Neural crest cell (in vitro differentiated cells): ENCODE measurements at regions not wholly inside any gene's neighbourhood (a gene's known extent, or its start where the extent isn't known, plus 50 kb on each side); places are given as distances from the start of the nearest gene placed in this dataset.
A peak's percentile ranks its signal among the peaks of the same experiment; 100 is the strongest.

Experiments used
- DNase-seq: peaks from one replicate; pipeline ENCODE4 v3.0.0; 2021; ENCODE audit warnings: low read depth, mixed read lengths, low spot score
- H3K27ac Mint-ChIP-seq: one replicate; pipeline ENCODE4 v1.8.0; 2021; ENCODE audit warnings: mild to moderate bottlenecking, mixed read lengths; ENCODE audit not compliant: unreplicated experiment
- H3K27me3 Mint-ChIP-seq: 2 replicates; pipeline ENCODE4 v1.8.0; 2021; ENCODE audit warnings: low read depth, mild to moderate bottlenecking, mixed read lengths
- H3K36me3 Mint-ChIP-seq: 2 replicates; pipeline ENCODE4 v1.8.0; 2021; ENCODE audit warnings: low read depth, mild to moderate bottlenecking, mixed read lengths
- H3K4me1 Mint-ChIP-seq: 2 replicates; pipeline ENCODE4 v1.8.0; 2021; ENCODE audit warnings: mixed read lengths
- H3K4me3 Mint-ChIP-seq: one replicate; pipeline ENCODE4 v1.8.0; 2021; ENCODE audit warnings: mild to moderate bottlenecking, mixed read lengths
- H3K9me3 Mint-ChIP-seq: 2 replicates; pipeline ENCODE4 v1.8.0; 2021; ENCODE audit warnings: mixed read lengths
- CTCF ChIP-seq: fragments of 200-600 bp; sonication (generic); conservative IDR thresholded peaks from 2 replicates; pipeline ENCODE4 v1.5.0; 2021; ENCODE audit warnings: antibody characterized with exemption, mild to moderate bottlenecking

- TF ChIP-seq CTCF, result peak; percentile 75
- peaks cover 11% of the 10 kb centered on the region for H3K27me3 Mint-ChIP-seq
These were observed 156.0 kb downstream of the TFCP2L1 start for GRCh38 chr2:121128741-121129659.

GRCh38 chr2:121129692-121130091 is 155.3 kb downstream of the TFCP2L1 start:
- no peak for DNase-seq
- no peak overlapping the region for H3K27ac Mint-ChIP-seq
- H3K9me3 Mint-ChIP-seq, result no peaks in the 10 kb centered on the region
- no peak for TF ChIP-seq CTCF
- H3K36me3 Mint-ChIP-seq, result no peaks in the 10 kb centered on the region
- H3K4me1 Mint-ChIP-seq, result peaks cover 6% of the 10 kb centered on the region
- H3K4me3 Mint-ChIP-seq, result no peak overlapping the region
- H3K27me3 Mint-ChIP-seq, result peaks cover 11% of the 10 kb centered on the region

More at GRCh38 chr2:121128741-121129659, 156.0 kb downstream of the TFCP2L1 start:
- Mint-ChIP-seq H3K4me3 (no peak overlapping the region), H3K36me3 (no peaks in the 10 kb centered on the region), H3K9me3 (no peaks in the 10 kb centered on the region), H3K27ac (no peak overlapping the region), H3K4me1 (peaks cover 6% of the 10 kb centered on the region)
- DNase-seq, result peak; percentile 54

- H3K9me3 Mint-ChIP-seq, result no peaks in the 10 kb centered on the region
- no peak overlapping the region for H3K27ac Mint-ChIP-seq
- H3K4me3 Mint-ChIP-seq, result no peak overlapping the region
- no peaks in the 10 kb centered on the region for H3K36me3 Mint-ChIP-seq
- no peak for TF ChIP-seq CTCF
- peaks cover 11% of the 10 kb centered on the region for H3K27me3 Mint-ChIP-seq
- DNase-seq, result no peak
- peaks cover 6% of the 10 kb centered on the region for H3K4me1 Mint-ChIP-seq
These were observed 154.6 kb downstream of the TFCP2L1 start for GRCh38 chr2:121130301-121130850.

GRCh38 chr2:121131375-121131774 is 153.6 kb downstream of the TFCP2L1 start:
- H3K27ac Mint-ChIP-seq, result no peak overlapping the region

More at GRCh38 chr2:121131375-121131774, 153.6 kb downstream of the TFCP2L1 start:
- Mint-ChIP-seq H3K36me3 (no peaks in the 10 kb centered on the region), H3K4me3 (no peak overlapping the region), H3K27me3 (peaks cover 7% of the 10 kb centered on the region), H3K4me1 (peaks cover 6% of the 10 kb centered on the region), H3K9me3 (no peaks in the 10 kb centered on the region)
- DNase-seq, result no peak
- no peak for TF ChIP-seq CTCF
